ENCODE measurements at regions not wholly inside any gene's neighbourhood (a gene's known extent, or its start where the extent isn't known, plus 50 kb on each side); places are given as distances from the start of the nearest gene placed in this dataset.

- H3K4me3 ChIP-seq (ENCODE audit: low read depth, low read length): no peak overlapping the region
- no peak for TF ChIP-seq CTCF (IDR thresholded peaks at IDR 0.05; ENCODE audit: insufficient read depth, low read length, poor library complexity, severe bottlenecking)
Observed at GRCh38 chr7:25664593-25664992, 436.3 kb upstream of the NPVF start.

GRCh38 chr7:25665374-25665773 is 437.1 kb upstream of the NPVF start:
- DNase-seq (ENCODE audit: low read depth): no peak
- Histone ChIP-seq H3K4me3 (ENCODE audit: low read depth, low read length) (no peak overlapping the region), H3K36me3 (ENCODE audit: control insufficient read depth, insufficient read depth, low read length) (no peaks in the 10 kb centered on the region), H3K27me3 (ENCODE audit: control insufficient read depth, insufficient read depth, low read length) (no peaks in the 10 kb centered on the region)
- TF ChIP-seq CTCF (IDR thresholded peaks at IDR 0.05; ENCODE audit: insufficient read depth, low read length, poor library complexity, severe bottlenecking): no peak

More at GRCh38 chr7:25664593-25664992, 436.3 kb upstream of the NPVF start:
- Histone ChIP-seq H3K36me3 (ENCODE audit: control insufficient read depth, insufficient read depth, low read length) (no peaks in the 10 kb centered on the region), H3K27me3 (ENCODE audit: control insufficient read depth, insufficient read depth, low read length) (no peaks in the 10 kb centered on the region)
- DNase-seq (ENCODE audit: low read depth): no peak

- no peaks in the 10 kb centered on the region for H3K36me3 ChIP-seq (ENCODE audit: control insufficient read depth, insufficient read depth, low read length)
- no peak for TF ChIP-seq CTCF (IDR thresholded peaks at IDR 0.05; ENCODE audit: insufficient read depth, low read length, poor library complexity, severe bottlenecking)
- DNase-seq (ENCODE audit: low read depth): no peak
- H3K27me3 ChIP-seq (ENCODE audit: control insufficient read depth, insufficient read depth, low read length): no peaks in the 10 kb centered on the region
- H3K4me3 ChIP-seq (ENCODE audit: low read depth, low read length): no peak overlapping the region
Observed at GRCh38 chr7:25665903-25666670, 437.8 kb upstream of the NPVF start.

GRCh38 chr7:25666671-25667060 is 438.4 kb upstream of the NPVF start:
- Histone ChIP-seq H3K36me3 (ENCODE audit: control insufficient read depth, insufficient read depth, low read length) (no peaks in the 10 kb centered on the region), H3K4me3 (ENCODE audit: low read depth, low read length) (no peak overlapping the region), H3K27me3 (ENCODE audit: control insufficient read depth, insufficient read depth, low read length) (no peaks in the 10 kb centered on the region)
- no peak for TF ChIP-seq CTCF (IDR thresholded peaks at IDR 0.05; ENCODE audit: insufficient read depth, low read length, poor library complexity, severe bottlenecking)
- no peak for DNase-seq (ENCODE audit: low read depth)

- no peak for DNase-seq (ENCODE audit: low read depth)
- Histone ChIP-seq H3K4me3 (ENCODE audit: low read depth, low read length) (no peak overlapping the region), H3K27me3 (ENCODE audit: control insufficient read depth, insufficient read depth, low read length) (no peaks in the 10 kb centered on the region), H3K36me3 (ENCODE audit: control insufficient read depth, insufficient read depth, low read length) (no peaks in the 10 kb centered on the region)
- no peak for TF ChIP-seq CTCF (IDR thresholded peaks at IDR 0.05; ENCODE audit: insufficient read depth, low read length, poor library complexity, severe bottlenecking)
Observed at GRCh38 chr7:25669281-25669781, 441.0 kb upstream of the NPVF start.
